GM19467 (cell line): ENCODE measurements at regions not wholly inside any gene's neighbourhood (a gene's known extent, or its start where the extent isn't known, plus 50 kb on each side); places are given as distances from the start of the nearest gene placed in this dataset.

Experiments
- ATAC-seq: cut with Tn5 transposase; IDR thresholded peaks from one replicate; pipeline ENCODE4 v1.9.1; 2021; ENCODE audit warnings: mild to moderate bottlenecking, moderate library complexity; ENCODE audit not compliant: unreplicated experiment

DNA sequence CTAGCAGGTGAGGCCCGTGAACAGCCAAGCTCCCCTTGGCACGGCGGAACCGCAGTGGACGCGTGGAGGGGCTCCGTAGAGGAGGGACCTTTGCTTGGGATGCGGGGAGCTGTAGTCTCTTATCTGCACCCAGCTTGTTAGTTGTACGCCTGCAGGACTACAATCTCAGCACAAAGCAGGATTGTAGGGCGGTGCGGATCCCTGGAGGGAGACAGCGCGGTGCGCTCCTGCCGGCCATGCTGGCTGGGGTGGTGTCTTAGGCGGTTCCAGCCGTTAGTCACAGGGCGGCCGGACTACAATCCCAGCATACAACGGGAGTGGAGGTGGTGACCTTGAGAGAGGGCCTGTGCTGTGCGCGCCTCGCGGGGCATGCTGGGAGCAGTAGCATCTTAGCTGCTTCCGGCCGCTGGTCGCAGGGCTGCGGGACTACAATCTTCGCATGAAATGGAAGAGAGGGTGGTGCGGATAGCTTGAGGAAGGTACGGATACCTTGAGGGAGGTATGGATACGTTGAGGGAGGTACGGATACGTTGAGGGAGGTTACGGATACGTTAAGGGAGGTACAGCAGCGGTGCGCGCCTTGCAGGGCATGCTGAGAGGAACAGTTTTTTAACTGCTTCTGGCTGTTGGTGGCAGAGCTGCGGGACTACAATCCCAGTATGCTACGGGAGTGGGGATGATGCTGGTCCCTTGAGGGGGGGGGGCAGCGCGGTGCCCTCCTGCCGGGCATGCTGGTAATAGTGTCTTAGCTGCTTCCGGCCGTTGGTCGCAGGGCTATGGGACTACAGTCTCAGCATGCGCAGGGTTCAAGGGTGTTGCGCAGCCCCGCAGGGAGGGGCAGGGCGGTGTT is 1419.1 kb downstream of the UQCRFS1 start:
- ATAC-seq, result peak; percentile 95

DNA sequence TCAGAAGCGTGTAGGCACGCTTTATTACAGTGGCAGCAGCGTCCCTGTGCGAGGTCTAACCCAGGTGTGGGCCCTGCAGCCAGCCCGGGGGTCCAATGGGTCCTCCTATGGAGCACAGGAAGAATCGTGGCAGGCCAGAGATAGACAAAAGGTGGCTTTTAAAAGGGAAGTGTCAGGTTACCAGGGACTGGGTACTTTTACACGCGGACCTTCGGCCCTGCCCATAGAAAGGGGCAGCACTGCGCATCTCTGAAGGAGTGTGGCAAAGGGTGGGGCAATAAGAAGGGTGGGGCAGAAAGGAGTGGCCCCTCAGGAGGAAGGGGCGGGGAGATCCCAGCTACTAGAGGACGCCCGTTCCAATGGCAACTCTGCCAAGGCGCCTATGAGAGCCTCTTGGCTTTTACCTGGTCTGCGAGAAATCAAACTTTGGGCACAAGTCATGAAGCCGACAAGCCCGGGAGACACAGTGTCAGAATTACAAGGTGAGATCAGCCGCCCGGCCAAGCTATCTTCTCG is 1419.8 kb downstream of the UQCRFS1 start:
- peak; percentile 63 for ATAC-seq

DNA sequence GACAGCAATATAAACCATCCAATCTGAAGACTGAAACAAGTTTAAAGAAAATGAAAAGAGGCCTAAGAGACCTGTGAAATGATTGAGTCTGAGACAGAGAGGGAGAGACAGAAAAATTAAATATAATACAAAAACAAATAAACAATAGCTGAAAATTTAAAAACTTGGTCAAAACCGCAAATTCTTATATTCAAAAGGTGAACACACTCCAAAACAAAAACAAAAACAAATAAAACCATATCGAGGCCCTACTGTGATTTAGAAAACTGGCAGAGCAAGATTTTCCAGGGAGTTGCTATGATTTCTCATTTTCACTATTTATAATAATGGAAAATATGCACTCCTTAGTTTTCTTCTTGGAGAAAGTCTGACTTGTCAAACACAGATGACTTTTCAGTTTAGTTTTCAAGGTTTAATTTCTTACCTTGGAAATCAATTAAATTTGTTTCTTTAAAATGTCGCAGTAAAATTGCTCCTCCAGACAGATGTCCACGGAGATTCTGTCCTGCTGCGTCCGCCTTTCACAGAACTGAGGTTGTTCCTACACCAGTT is 1420.3 kb downstream of the UQCRFS1 start:
- no peak for ATAC-seq

DNA sequence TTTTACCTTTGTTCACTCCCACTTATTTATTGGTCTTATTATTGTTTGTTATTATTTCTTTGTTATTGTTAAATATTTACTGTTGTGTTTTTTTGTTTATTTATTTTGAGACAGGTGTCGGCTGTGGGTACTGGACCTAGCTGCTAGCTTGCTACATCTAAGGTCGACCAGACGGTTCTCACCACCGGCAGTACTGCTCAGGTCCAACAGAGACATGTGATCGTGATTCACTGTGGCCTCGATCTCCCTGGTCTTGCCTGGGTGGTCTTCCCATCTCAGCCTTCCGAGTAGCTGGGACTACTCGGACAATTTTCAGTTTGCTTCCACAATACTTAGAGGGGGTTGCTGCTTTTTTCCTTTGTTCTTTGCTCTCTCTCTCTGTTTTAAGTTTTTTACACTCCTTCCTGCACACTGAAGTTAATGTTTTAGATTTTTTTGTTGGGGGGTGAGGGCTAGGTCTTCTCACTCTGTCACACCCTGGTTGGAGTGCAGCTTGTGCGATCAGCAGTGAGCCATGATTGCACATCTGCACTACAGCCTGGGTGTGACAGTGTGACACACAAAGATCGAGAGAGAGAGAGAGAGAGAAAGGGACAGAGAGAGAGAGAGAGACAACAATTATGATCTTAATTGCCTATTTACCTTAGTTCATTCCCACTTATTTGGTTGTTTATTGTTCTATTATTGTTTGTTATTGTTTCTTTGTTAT is 1432.4 kb downstream of the UQCRFS1 start:
- ATAC-seq, result no peak

DNA sequence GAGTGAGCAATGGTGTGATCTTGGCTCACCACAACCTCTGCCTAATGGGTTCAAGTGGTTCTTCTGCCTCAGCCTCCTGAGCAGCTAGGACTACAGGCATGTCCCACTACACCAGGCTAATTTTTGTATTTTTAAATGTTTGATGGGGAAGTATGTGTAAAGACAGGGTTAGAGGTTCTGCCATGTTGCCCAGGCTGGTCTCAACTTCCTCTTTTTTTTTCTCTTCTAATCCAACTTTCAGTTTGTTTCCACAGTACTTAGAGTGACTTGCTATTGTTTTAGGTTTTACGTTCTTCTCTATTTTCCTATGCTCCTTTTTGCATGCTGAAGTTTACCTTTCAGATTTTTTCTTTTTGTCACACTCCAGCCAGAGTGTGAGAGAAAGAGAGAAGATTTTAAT is 1433.0 kb downstream of the UQCRFS1 start:
- no peak for ATAC-seq

DNA sequence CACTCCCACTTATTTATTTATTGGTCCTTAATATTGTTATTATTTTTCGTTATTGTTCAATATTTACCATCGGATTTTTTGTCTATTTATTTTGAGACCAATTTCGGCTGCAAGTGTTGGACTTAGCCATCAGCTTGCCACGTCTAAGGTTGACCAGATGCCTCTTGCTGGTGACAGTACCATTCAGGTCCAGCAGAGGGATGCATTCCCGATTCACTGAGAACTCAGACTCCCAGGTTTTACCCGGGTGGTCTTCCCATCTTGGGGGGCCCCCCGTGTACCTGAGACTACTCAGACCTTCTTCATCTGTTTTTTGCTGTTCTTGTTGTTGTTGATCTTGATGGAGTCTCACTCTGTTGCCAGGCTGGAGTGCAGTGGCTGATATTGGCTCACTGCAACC is 1435.2 kb downstream of the UQCRFS1 start:
- ATAC-seq, result no peak

DNA sequence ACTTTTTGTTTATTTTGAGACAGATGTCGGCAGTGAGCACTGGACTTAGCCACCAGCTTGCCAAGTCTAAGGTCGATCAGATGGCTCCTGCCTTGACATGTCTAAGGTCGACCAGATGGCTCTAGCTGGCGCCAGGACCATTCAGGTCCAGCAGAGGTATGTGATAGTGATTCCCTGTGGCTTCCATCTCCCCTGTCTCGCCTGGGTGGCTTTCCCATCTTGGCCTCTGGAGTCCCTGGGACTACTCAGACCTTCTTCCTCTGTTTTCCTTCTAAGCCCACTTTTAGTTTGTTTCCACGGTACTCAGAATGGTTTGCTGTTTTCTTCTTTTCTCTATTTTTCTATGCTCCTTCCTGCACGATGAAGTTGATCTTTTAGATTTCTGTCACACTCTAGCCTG is 1435.7 kb downstream of the UQCRFS1 start:
- no peak for ATAC-seq

DNA sequence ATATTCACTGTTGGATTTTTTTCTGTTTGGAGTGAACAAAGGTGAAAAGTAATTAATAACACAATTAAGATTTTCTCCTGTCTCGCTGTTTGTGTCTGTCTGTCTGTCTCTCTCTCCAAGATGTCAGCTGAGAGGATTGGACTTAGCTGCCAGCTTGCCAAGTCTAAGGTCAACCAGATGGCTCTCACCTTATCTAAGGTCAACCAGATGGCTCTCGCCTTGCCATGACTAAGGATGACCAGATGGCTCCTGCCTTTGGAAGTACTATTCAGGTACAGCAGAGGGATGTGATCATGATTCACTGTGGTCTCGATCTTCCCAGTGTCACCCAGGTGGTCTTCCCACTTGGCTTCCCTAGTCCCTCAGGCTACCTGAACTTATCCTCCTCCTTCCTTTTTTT is 1436.4 kb downstream of the UQCRFS1 start:
- no peak for ATAC-seq

DNA sequence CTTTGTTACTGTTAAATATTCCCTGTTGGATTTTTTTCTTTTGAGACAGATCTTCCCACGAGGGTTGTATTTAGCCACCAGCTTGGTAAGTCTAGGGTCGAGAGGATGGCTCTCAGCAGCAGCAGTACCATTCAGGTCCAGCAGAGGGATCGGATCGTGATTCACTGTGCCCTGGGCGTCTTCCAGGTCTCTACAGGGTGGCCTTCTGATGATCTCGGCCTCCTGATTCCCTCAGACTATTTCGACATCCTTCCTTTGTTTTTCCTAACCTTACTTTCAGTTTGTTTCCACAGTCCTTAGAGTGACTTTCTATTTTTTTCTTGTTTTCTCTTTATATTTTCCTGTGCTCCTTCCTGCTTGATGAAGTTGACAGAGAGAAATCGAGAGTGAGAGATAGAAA is 1436.9 kb downstream of the UQCRFS1 start:
- ATAC-seq, result no peak

DNA sequence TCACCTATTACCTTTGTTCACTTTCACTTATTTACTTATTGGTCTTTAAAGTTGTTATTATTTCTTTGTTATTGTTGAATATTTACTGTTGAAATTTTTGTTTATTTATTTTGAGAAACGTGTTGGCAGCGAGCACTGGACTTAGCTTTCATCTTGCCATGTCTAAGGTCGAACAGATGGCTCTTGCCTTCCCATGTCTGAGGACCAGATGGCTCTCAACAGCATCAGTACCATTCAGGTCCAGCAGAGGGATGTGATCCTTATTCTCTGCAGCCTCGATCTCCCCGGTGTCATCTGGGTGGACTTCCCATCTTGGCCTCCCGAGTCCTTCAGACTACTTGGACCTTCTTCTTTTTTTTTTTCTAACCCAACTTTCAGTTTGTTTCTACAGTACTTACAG is 1437.6 kb downstream of the UQCRFS1 start:
- no peak for ATAC-seq

DNA sequence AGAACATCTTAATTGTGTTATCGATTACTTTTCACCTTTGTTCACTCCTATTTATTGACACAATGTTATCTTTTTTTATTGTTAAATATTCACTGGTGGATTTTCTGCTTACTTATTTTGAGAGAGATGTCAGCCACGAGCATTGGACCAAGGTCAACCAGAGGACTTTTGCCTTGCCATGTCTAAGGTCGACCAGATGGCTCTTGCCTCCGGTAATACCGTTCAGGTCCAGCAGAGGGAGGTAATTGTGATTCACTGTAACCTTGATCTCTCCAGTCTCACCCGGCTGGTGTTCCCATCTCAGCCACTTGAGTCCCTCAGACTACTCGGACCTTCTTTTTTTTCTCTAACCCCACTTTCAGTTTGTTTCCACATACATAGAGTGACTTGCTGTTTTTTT is 1438.1 kb downstream of the UQCRFS1 start:
- ATAC-seq, result no peak

DNA sequence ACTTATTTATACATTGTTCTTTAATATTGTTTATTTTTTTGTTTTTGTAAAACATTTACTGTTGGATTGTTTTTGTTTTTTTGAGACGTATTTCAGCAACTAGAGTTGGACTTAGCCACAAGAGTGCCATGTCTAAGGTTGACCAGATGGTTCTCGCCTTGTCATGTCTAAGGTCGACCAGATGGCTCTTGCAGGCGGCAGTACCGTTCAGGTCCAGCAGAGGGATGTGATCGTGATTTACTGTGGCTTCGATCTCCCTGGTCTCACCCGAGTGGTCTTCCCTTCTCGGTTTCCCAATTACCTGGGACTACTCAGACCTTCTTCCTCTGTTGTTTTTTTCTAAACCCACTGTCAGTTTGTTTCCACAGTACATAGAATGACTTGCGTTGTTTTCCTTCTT is 1438.6 kb downstream of the UQCRFS1 start:
- ATAC-seq, result no peak

DNA sequence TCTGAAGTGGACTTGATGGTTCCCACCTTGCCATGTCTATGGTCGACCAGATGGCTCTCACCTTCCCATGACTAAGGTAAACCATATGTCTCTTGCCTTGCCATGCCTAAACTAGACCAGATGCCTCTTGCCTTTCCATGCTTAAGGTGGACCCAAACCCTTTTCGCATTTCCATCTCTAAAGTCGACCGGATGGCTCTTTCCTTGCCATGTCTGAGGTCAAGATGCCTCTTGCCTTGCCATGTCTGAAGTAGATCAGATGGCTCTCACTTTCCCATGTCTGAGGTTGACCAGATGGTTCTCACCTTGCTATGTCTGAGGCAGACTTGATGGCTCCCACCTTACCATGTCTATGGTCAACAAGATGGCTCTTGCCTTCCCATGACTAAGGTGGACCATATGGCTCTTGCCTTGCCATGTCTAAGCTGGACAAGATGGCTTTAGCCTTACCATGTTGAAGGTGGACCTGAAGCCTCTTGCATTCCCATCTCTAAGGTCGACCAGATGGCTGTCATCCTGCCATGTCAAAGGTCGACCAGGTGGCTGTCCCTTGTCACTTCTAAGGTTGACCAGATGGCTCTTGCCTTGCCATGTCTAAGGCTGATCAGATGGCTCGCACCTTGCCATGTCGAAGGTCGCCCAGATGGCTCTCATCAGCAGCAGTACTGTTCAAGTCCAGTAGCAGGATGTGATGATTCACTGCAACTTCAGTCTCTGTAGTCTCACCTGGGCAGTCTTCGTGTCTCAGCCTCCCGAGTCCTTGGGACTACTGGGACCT is 1439.4 kb downstream of the UQCRFS1 start:
- no peak for ATAC-seq

DNA sequence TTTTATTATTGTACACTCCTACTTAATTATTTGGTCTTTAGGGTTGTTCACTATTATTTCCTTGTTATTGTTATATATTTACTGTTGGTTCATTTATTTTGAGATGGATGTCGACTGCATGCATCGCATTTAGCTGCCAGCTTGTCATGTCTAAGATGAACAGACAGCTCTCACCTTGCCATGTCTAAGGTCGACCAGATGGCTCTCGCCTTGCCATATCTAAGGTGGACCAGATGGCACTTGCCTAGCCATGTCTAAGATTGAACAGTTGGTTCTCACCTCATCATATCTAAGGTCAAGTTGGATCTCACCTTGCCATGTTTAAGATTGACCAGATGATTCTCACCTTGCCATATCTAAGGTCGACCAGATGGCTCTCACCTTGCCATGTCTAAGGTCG is 1440.9 kb downstream of the UQCRFS1 start:
- no peak for ATAC-seq

DNA sequence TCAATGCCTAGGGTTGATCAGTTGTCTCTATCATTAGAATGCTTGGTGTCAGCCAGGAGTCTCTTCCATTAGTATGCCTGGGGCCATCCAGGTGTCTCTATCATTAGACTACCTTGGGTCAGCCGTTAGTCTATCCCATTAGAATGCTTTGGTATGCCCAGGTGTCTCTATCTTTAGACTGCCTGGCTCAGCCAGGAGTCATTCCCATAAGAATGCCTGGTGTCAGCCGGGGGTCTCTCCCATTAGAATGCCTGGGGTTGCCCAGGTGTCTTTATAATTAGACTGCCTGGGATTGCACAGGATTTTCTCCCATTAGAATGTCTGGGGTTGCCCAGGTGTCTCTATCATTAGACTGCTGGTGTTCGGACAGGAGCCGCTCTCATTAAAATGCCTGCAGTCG is 1442.9 kb downstream of the UQCRFS1 start:
- no peak for ATAC-seq

DNA sequence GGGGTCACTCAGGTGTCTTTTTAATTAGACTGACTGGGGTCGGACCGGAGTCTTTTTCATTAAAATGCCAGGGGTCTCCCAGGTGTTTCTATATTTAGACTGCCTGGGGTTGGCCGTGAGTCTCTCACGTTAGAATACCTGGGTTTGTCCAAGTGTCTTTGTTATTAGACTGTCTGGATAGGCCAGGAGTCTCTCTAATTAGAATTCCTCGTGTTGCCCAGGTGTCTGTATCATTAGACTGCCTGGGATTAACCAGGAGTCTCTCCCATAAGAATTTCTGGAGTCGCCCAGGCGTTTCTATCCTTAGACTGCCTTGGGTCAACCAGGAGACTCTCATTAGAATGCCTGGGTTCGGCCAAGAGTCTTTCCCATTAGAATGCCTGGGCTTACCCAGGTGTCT is 1445.7 kb downstream of the UQCRFS1 start:
- ATAC-seq, result no peak

DNA sequence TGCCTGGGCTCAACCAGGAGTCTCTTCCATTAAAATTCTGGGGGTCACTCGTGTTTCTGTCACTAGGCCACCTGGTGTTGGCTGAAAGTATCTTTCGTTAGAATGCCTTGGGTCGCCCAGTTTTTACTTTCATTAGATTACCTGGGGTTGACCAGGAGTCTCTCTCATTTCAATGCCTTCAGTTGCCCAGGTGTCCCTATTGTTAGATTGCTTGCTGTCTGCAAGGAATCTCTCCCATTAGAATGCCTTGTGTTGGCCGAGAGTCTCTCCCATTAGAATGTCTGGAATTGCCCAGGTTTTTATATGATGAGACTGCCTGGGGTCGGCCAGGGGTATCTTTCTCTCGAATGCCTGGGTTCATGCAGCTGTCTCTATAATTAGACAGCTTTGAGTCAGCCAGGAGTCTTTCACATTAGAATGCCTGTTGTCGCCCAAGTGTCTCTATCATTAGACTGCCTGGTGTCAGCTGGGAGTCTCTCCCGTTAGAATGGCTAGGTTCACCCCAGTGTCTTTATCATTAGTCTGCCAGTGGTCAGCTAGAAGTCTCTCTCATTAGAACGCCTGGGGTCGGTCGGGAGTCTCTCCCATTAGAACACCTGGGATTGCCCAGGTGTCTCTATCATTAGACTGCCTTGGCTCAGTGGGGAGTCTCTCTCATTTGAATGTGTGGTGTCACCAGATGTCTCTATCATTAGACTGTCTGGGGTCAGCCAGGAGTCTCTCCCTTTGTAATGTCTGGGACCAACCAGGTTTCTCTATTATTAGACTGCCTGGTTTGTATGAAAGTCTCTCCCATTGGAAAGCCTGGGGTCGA is 1446.8 kb downstream of the UQCRFS1 start:
- no peak for ATAC-seq

DNA sequence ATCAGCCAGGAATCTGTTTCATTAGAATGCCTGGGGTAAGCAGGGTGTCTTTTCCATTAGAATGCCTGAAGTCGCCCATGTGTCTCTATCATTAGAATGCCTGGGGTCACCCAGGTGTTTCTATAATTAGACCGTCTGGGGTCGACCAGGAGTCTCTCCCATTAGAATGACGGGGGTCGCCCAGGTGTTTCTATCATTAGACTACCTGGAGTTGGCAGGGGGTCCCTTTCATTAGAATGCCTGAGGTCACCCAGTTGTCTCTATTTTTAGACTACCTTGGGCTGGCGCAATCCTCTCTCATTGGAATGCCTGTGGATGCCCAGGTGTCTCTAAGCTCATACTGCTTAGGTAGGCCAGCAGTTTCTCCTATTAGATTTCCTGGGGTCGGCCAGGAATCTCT is 1447.6 kb downstream of the UQCRFS1 start:
- ATAC-seq, result no peak

DNA sequence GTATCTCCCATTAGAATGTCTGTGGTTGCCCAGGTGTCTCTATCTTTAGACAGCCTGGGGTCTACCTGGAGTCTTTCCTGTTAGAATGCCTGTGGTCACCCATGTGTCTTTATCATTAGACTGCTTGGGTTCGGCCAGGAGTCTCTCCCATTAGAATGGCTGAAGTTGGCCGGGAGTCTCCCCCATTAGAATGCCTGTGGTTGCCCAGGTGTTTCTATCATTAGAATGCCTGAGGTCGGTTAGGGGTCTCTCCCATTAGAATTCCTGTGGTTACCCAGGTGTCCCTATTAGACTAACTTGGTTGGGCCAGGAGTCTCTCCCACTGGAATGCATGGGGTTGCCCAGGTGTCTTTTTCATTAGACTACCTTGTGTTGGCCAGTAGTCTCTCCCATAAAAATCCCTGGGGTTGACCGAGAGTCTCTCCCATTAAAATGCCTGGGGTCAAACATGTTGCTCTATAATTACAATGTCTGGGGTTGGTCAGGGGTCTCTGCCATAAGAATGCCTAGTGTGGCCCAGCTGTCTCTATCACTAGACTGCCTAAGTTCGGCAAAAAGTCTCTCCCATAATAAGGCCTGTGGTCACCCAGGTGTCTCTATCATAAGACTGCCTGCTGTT is 1448.7 kb downstream of the UQCRFS1 start:
- no peak for ATAC-seq

DNA sequence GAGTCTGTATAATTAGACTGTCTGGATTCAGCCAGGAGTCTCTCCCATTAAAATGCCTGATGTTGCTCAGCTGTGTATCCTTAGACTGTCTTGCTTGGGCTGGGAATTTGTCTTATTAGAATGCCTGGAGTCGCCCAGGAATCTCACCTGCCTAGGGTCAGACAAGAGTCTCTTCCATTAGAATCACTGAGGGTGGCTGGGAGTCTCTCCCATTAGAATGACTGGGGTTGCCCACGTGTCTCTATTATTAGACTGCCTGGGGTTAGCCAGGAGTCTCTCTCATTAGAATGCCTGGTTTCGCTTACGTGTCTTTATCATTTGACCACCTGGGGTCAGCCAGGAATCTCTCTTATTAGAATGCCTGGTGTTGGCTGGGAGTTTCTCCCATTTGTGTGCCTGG is 1450.0 kb downstream of the UQCRFS1 start:
- ATAC-seq, result no peak
